IMR-90 (cell line): ENCODE measurements at regions not wholly inside any gene's neighbourhood (a gene's known extent, or its start where the extent isn't known, plus 50 kb on each side); places are given as distances from the start of the nearest gene placed in this dataset.

ENCODE experiments used
- BHLHE40 ChIP-seq: fragments of 150-350 bp; IDR thresholded peaks from 2 replicates; pipeline ENCODE4 v1.6.1; 2016; ENCODE audit warnings: mild to moderate bottlenecking, low read depth, low read length
- CEBPB ChIP-seq: IDR thresholded peaks from 2 replicates; pipeline ENCODE4 v1.6.1; 2012; ENCODE audit warnings: low read depth, low read length, improper control_type of control experiment
- CTCF ChIP-seq: conservative IDR thresholded peaks from 2 replicates; pipeline ENCODE4 v1.5.1; 2012; ENCODE audit warnings: mild to moderate bottlenecking, low read depth, low read length, improper control_type of control experiment
- FOS ChIP-seq: fragments of 150-350 bp; IDR thresholded peaks from 2 replicates; pipeline ENCODE4 v1.6.1; 2016; ENCODE audit warnings: low read depth, low read length
- MAZ ChIP-seq: IDR thresholded peaks from 2 replicates; pipeline ENCODE4 v1.6.1; 2012; ENCODE audit warnings: low read depth, mild to moderate bottlenecking, low read length, improper control_type of control experiment, moderate library complexity, borderline replicate concordance
- MXI1 ChIP-seq: IDR thresholded peaks from 2 replicates; pipeline ENCODE4 v1.6.1; 2012; ENCODE audit warnings: low read depth, mild to moderate bottlenecking, low read length, moderate library complexity, borderline replicate concordance
- NFE2L2 ChIP-seq: fragments of 150-350 bp; IDR thresholded peaks from 2 replicates; pipeline ENCODE4 v1.6.1; 2016; ENCODE audit warnings: low read depth, mild to moderate bottlenecking, low read length
- POLR2A ChIP-seq: IDR thresholded peaks from 2 replicates; pipeline ENCODE4 v1.6.1; 2012; ENCODE audit warnings: mild to moderate bottlenecking, low read depth, low read length
- RAD21 ChIP-seq: IDR thresholded peaks from 2 replicates; pipeline ENCODE4 v1.6.1; 2012; ENCODE audit warnings: low read length, improper control_type of control experiment
- RCOR1 ChIP-seq: IDR thresholded peaks from 2 replicates; pipeline ENCODE4 v1.6.1; 2012; ENCODE audit warnings: mild to moderate bottlenecking, low read length, improper control_type of control experiment; ENCODE audit not compliant: insufficient replicate concordance
- RFX5 ChIP-seq: IDR thresholded peaks from 2 replicates; pipeline ENCODE4 v1.8.0; 2012; ENCODE audit warnings: low read depth, mild to moderate bottlenecking, low read length, moderate library complexity
- SMC3 ChIP-seq: fragments of 150-350 bp; IDR thresholded peaks from 2 replicates; pipeline ENCODE4 v1.6.1; 2016; ENCODE audit warnings: low read depth, mild to moderate bottlenecking, antibody characterized with exemption, low read length, moderate library complexity
- USF2 ChIP-seq: fragments of 150-350 bp; IDR thresholded peaks from 2 replicates; pipeline ENCODE4 v1.6.1; 2017; ENCODE audit warnings: mild to moderate bottlenecking, antibody characterized with exemption, low read length, low read depth

- TF ChIP-seq CTCF (no peak), POLR2A (no peak), SMC3 (no peak), RAD21 (no peak), NFE2L2 (no peak), CEBPB (no peak), BHLHE40 (no peak), MXI1 (no peak), FOS (no peak), RFX5 (no peak), USF2 (no peak), MAZ (no peak), RCOR1 (no peak)
Observed at GRCh38 chr9:8062459-8062858, 262.9 kb upstream of the DMAC1 start.
